IPS DF 19.7 (cell line): ENCODE measurements at regions not wholly inside any gene's neighbourhood (a gene's known extent, or its start where the extent isn't known, plus 50 kb on each side); places are given as distances from the start of the nearest gene placed in this dataset.
"Not testable (repeated sequence)": the region's sequence is repeated elsewhere in the genome, so short reads cannot be mapped to it uniquely, and the experiment has no call there.

Source experiments
- DNase-seq: peaks from one replicate; pipeline ENCODE4 v3.0.0-alpha.2; 2013; ENCODE audit warnings: low read depth, low spot score

DNA sequence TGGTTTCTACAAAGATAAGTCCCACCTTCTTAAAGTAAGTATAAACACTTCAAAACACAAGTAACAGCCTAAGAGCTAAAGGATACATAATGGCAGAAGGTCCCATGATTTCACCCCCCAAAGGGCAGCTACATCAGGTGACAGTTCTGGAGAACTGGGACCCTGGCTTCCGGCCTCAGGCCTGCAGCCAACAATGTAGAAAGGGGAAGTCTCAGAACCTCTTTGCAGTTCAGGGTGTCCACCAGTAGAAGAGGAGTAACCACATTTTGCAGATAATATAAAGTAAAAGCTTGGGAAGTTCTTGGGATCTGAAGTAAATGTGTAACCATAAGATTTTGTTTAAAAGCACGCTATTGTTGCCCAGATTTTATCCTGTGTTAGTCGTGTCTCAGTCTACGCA lies 267.4 kb upstream of the VLDLR start:
- DNase-seq: no peak

DNA sequence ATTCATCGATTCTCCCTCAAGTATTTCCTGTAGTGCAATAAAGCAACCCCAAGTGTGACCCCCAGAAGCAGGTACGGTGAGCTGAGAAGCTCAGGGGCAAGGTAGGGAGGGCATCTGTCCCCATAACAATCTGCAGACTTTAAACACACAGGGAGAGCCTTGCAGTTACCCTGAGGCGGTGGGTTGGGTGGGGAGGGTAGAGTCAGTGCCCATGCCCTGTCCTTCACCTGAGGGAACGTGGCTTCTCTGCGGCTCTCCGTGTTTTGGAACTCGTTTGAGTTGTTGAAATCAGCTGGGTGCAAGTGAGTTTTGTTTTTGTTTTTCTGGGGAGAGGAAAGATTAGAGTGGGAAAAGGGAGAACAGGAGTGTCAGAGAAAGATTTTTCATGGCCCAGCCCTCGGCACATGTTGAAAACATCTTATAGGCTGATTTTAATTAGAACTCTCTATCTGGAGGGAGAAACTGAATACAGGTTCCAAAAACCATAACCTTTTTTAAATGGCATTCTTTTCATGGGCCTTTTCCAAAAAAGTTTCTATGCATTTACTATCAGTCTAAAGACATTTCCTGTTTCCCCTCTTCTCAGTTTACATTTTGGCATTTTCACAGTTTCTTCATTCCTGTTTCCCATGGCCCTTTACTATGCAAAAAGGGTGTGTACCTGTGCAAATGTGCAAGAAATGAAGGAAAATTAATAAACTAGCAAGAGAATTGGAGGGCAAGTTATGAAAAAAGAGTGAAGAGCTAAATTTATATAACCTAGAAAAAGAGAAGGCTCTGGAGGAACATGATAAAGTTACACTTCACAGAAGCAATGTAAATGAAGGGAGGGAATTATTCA lies 266.5 kb upstream of the VLDLR start:
- DNase-seq: no peak

DNA sequence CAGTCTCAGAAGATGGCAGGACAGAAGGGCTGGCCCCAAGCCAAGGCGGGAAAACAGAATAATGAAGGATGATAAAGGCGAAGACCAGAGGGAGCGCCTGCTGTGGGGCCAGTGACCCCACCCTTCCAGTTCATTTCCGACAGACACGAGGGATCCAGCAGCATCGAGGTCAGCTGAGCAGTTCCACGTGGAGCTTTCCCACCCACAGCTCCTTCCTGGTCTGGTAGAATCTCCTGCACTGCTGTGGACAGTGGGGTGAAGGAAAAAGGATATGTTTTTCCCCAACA lies 265.9 kb upstream of the VLDLR start:
- no peak for DNase-seq

DNA sequence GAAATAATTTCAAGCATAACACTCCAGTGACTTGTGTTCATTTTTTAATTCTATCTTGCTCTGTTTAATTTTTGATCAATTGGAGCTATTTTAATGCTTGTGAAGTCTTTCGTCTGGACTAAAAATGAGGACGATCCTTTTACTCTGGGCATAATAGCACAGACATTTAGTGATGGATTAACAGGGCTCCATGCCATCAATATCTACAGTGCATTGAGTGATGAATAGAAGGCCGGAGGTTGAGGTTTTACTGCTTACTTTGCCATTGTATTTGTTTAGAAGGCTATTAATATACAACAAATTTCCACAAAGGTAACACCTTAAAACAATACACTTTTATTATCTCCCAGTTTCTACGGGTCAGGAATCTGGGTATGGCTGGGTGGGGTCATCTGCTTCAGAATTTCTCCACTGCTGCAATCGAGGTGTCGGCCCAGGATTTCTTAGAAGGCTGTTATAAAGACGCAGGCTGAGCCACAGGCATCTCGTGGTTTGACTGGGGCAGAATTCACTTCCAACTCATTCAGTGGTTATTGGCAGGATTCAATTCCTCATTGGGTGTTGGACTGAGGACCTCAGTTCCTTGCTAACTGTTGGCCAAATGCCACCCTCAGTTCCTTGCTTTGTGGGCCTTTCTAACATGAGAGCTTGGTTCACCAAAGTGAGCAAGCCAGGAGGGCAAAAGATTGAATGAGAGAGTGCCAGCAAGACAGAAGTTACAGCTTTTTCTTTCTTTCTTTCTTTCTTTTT lies 265.4 kb upstream of the VLDLR start:
- no peak for DNase-seq

DNA sequence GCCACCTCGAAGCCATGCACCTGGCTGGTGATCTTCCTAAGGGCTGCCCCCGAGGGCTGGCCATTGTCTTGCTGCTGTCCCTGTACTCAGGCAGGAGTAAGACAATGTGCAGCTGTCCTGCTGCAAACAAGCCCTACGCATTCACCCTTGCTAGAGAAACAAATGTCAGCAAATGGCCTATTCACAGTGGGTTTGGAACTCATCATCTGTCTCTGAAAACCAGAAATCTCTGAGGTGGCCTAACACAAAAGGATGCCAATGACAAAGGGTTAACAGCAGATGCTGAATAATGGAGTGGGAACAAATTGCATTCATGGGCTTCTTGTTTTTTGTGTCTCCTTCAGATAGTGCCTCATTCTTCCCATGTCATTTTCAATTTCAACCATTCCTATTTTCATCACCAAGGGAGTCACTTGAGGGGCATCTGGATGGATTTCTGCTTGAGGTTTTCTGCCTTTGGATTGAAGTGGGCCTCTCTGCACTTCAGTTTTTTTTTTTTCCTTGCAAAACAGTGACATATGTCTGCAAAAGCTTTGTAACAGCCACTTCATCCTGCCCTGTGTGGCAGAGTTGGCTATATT lies 261.6 kb upstream of the VLDLR start:
- no peak for DNase-seq

DNA sequence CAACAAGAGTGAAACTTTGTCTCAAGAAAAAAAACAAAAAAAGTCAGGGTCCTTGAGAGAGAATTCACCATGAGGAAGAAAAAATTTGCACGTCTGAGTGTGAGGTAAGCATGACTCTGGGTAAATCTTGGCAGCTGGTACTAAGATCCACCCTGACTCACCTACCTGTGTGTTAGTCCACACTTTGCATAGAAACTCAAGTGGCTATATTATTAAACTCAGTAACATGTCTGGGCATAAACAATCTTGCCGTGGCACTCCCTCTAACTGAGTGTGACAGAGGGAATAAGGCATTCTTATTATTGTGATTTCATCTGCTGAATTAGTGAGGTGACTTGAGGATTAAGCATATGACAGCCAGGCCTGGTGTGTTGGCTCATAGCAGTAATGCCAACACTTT lies 259.4 kb upstream of the VLDLR start:
- no peak for DNase-seq

DNA sequence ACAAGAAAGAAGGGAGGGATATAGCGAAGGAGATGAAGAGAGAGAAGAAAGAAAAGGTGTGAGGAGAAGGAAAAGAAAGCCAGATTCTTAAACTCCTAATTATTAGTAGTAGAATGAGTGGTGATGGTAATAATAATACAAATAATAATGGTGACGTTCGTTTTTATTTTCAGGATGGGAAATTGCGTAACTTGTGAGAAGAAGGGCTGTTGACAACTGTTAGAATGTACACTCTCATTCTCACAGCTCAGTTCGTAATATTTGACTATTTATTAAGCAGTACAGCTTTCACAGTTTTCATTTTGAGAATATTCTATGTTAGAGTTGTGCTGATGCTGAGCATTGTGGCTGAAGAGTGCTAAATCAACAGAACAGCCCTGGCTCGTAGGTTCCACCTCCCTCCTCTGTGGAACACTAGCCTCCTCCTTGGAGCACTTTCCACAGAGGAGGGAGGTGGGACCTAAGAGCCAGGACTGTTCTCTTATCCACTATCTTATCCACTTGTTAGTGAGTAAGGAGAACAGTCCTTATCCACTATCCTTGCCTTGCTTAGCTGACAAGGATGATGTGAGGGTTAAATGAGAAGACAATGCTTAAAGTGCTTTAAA lies 258.3 kb upstream of the VLDLR start:
- DNase-seq: no peak

DNA sequence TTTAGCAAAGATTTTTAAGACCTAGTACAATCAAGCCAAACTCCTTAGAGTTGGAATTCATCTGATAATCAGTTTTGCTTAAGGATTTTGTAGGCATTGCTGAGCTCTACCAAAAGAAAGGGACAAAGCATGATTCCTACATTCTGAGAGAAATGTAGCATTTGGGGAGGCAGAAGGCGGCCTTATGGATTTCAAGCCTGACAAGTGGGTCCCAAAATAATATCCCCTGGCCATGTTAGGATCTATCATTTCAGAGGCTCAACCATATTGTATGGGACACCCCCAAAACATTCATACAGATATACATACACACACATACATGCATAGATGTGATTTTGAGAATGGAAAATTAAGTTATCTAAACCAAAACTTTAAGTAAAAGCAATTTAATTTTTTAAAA lies 257.8 kb upstream of the VLDLR start:
- no peak for DNase-seq

DNA sequence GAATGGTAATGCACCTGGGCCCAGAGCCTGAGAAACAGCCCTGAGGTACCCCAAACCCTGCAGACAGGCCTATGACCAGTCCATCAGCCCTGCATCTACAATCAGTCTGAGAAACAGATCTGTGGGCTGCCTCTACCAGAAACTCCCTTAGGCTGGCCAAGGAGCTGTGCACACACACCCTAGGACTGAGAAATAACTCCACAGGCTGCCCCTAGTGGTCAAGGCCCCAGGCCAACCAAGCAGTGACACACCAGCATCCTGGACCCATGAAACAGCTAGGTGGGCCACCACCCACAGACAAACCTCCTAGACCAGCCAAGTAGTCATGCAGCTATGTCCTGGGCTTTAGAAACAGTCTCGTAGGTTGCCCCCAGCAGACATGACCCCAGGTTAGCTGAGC lies 253.6 kb upstream of the VLDLR start:
- no peak for DNase-seq

DNA sequence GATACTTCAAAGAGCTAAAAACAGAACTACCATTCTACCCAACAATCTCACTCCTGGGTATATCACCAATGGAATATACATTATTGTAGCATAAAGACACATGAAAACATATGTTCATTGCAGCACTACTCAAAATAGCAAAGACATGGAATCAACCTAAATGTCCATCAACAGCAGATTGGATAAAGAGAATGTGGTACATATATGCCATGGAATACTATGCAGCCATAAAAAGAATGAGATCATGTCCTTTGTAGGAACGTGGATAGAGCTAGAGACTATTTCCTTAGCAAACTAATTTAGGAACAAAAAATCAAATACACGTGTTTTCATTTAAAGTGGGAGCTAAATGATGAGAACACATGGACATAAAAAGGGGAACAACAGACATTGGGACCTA lies 247.9 kb upstream of the VLDLR start:
- DNase-seq: no peak

DNA sequence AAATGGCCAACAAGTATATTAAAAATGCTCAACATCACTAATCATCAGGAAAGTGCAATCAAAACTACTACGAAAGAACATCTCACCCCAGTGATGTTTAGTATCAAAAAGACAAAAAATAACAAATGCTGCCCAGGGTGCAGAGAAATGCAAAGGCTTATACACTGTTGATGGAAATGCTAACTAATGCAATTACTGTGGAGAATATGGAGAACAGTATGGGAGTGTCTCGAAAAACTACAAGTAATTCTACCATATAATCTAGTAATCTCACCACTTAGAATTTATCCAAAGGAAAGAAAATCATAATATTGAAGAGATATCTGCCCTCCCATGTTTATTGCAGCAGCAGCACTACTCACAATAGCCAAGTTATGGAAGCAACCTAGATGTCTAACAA lies 246.5 kb upstream of the VLDLR start:
- no peak for DNase-seq

DNA sequence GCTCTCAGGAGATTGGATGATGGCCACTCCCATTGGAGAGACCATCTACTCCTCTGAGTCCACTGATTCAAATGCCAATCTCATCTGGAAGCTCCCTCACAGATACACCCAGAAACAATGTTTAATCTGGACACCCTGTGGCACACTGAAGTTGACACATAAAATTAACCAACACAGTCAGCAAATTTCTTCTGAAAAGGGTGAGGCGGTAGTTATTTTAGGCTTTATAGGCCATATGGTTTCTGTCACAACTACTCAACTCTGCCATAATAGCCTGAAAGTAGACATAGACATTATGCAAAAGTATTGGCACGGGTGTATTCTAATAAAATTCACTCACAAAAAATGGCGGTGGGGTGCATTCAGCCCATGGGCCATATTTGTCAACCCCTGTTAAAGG lies 244.5 kb upstream of the VLDLR start:
- no peak for DNase-seq

DNA sequence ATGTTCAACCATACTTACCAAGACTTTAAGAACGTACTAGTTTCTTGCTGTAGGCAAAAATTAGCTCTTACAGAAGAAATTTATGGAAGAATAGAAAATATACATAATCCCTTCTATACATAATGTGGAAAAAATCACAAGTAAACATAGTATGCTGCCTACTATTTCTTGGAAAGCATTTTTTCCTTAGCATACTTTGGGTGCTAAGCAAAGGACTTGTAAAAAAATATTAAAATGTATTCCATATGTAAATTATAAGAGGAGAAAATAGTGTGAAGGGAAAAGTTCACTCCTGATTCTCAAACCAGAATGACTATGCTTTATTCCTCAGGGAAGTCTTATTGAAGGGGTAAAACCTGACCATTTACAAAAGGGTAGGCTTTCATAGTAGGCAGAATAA lies 243.8 kb upstream of the VLDLR start:
- DNase-seq: no peak

DNA sequence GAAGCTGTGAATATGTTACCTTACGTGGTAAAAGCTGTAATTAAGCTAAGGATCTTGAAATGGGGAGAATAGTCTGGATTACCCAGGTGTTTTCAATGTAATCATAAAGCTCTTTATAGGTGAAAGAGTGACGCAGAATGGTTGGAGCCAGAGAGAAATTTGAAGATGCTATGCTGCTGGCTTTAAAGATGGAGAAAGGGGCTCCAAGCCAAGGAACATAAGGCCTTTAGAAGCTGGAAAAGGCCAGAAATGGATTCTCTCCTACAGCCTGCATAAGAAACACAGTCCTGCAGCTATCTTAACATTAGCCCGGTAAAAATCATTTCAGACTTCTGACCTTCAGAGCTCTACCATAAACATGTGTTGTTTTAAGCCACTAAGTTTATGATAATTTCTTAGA lies 243.3 kb upstream of the VLDLR start:
- no peak for DNase-seq

DNA sequence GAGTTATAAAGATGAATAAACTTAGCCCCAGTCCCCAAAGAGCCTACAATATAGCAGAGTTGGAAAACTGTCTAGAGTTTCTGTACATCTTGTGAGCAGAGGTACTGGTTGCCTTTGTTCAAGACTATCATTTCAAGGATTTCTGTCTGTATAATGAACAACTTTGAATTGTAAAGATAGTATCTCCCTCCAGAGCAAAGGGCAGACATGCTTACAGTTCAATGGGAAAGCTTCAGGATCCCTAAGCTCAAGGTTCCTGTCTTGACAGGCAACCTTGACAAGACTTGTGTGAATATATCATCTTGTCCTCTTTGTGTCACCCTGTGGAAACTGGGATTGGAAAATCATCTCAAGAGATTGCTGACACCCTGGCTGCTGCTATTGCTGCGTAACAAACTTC lies 242.8 kb upstream of the VLDLR start:
- DNase-seq: no peak

DNA sequence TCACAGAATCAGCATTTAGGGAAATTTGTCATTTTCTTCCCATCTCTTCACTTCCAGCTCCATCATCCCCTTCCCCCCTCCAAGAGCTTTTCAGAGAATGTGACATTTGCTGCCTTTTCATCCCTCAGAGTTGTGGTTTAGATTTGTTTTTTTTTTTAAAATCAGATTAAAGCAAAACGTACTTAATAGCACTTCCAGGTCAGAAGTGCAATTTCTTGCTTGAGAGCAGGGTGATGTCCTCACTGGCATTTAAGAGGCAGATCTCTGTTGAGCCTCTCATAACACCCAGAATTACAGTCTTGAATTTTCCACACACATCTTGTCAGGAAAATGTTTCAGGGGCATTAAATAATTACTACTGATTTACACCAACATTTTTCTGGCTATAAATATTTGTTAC lies 236.8 kb upstream of the VLDLR start:
- no peak for DNase-seq

DNA sequence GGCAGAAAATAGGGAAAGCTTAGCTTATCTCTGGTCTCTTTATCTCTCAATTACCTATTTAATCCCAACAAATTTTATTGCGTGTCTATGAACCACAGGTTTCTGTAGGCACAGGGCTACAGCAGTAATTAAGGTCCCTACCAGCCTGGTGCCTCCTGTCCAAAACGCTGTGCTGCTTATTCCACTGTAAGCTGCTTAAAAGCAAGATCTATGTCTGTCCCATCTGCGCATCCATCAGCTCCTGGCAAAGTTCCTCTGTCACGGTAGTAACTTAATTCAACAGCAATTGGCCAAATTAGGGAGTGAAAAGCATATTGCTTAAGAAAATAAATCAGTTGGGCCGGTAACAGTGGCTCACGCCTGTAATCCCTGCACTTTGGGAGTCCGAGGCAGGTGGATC lies 235.8 kb upstream of the VLDLR start:
- DNase-seq: no peak

DNA sequence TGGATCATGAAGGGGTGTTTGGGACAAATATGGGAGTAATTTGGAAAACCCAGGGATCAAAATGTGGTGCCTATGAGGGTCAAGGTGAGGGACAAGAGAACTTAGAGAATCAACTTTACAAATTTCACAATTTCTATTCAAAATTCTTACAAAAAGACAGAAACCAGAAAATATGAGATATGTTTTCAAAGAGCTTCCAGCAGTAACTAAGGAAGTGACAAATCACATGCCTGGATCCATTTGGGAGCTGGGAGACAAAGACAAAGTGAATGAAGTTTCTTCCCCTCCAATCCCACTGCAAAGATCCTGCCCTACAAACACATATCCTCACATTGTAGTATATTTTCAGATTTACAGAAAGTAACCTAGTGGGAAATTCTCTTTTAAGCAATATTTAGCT lies 235.0 kb upstream of the VLDLR start:
- DNase-seq: no peak

DNA sequence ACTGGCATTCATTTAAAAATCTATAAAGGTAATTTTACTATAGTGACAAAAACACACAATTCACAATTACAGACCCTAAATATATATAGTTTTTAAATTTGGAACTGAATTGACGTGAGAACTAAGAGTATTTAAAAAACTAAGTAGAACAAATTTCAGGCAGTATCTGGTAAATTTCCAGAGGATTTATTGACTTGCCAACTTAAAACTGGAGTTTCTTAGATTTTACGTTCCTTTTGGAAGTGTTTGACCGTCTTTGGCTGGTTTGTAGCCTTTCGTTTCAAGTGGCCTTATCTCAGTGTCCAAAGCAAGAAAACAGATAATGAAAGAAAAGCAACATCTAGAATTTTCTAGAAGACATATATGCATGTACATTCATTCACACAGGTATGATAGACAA lies 234.4 kb upstream of the VLDLR start:
- DNase-seq: no peak

DNA sequence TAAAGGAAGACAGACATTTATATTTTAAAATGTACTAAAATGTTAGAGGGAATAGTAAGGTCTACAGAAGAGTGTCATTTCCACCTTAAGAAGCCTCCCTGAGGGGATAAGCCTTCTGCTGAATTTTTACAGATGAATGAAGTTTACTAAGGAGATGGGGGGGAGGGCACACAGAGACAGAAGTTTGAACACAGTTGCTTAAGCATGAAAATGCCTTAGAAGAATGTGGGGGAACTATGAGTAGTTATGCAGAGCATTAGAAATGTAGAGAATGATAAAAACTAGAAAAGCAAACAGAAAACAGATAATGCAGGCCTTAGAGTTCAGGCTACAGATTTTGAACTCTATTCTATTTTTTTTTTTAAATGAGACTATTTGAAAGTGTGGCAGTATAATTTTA lies 232.2 kb upstream of the VLDLR start:
- DNase-seq: no peak

DNA sequence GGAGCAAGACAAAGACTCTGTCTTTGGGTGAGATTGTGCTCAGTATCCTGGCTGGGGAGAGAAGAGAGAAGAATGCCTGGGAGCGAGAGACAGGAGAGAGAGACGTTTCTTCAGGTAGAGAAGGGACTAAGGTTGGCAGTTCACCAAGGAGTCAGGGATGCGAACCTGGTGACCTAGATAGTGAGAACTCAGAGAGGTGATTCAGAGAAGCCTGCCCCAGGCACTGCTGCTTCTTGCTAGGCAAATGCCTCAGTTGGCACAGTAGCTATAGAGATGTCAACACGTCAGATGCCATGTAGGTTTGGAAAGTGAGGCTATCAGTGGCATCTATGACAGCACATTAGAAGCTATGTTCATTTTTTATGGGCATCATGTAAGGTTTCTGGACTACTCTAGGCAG lies 231.6 kb upstream of the VLDLR start:
- no peak for DNase-seq

DNA sequence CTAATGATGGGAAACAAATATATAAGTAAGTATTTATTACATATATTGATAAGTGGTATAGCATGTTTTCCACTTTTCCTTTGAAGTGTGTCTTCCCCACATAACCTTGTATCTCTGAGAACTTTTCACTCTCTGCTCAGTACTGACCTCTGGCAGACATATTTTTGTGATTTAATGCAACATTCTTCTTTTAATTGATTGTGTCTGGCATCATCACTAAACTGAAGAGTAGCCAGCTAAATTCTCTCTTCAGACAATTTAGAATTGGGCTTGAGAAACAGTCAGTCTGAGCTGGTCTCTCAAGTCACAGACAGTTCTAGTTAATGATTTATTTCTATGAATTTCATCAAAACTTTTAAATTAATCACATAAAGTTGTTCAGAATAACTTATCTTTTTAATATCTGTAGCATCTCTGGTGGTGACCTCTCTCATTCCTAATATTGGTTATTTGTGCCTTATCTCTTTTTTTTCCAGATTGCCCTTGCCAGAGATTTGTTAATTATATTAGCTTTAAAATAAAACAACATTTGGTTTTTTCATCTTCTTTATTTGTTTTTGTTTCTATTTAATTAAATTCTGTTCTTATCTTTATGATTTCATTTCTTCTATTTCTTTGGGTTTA lies 230.0 kb upstream of the VLDLR start:
- not testable (repeated sequence) for DNase-seq
